ENCODE measurements at regions not wholly inside any gene's neighbourhood (a gene's known extent, or its start where the extent isn't known, plus 50 kb on each side); places are given as distances from the start of the nearest gene placed in this dataset.

DNA sequence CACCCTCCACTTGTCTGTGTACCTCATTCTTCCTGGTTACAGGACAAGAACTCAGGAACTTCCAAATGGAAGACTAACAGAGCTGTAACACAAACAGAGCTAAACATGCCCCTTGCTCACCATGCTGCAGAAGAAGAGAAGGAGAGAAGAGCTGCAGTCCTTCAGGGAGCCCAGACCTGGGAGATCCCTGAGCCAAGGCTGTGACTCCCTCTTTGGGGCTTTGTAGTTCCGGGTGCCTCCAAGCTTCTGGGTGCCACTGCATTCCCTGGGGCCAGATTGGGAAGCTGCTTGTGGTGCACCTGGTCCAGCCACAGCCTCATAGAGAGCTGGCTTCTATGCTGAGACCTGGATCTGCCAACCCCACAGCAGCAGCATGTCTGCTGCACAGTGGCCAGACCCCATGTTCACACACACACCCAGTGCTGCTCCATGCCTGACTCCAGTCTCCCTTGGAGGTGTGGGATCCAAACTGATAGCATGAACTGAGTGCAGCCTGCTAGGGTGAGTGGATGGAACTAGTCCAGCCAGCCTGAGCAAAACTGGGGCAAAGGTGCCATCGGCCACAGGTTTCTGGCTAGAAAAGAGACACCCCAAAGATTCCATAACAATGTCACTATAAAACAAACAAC, 263.0 kb upstream of the NRIP1 start:
- no peak for DNase-seq

DNA sequence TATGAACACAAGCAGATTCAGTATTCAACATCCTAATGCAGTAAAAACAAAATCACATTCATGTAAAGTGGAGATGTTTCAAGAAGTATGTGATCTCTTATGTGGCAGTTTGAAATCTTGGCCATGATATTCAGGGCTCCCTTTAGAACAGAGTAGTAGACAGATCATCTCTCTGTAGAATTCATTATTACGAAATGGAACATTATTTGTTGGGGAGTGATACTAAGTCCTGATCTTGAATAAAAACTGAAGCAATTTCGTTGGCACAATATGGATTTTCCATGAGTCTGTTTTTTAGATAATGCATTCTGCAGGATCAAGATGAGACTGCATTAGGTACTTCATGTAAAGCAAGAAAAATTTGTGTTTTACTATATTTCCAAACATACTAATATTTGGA, 264.4 kb upstream of the NRIP1 start:
- DNase-seq: no peak

DNA sequence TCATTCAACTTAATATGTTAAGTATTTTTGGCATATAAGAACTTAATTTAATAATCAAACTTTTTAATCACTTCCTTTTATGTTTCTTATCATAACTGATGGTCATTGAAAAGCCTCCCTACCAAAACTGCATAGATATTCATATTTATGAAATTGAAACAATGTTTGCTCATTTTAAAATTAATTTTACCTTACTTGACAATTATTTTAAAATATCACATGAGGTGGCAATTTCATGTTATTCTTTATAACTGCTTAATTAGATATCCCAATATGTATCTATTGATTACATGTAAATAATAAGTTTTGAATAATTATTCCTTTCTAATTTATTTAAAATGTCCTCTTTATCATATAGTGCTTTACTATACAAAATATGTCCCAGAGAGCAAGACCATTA, 266.1 kb upstream of the NRIP1 start:
- DNase-seq: no peak

DNA sequence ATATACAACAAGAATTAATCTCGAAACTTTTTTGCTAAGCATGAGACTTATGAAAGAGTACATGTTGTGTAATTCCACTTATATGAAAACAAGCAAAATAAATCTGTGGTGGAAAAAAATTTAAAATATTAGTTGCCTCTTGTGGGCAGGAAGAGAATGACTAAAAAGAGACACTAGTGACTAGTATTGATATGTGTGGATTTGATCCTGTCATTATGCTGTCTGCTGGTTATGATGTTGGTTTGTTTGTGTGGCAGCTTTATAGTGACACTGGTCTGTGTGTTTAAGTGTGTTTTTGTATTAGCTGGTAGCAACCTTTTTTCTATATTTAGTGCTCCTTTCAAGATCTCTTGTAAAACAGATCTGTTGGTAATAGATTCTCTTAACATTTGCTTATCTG, 267.8 kb upstream of the NRIP1 start:
- no peak for DNase-seq

DNA sequence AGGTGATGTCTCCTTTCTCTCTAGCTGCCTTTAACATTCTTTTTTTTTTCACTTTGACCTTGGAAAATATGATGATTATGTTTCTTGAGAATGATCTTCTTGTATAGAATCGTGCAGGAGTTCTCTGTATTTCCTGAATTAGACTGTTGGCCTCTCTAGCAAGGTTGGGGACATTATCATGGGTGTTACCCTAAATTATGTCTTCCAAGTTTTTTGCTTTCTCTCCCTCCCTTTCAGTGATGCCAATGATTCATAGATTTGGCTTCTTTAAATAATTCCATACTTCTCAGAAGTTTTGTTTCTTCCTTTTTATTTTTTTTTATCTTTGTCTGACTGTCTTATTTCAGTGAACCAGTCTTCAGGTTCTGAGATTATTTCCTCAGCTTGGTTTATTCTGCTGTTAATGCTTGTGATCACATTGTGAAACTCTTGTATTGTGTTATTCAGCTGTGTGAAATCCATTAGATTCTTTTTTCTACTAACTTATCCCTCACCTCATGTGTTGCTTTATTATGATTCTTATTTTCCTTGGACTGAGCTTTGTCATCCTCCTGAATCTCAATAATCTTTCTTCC, 268.4 kb upstream of the NRIP1 start:
- no peak for DNase-seq

DNA sequence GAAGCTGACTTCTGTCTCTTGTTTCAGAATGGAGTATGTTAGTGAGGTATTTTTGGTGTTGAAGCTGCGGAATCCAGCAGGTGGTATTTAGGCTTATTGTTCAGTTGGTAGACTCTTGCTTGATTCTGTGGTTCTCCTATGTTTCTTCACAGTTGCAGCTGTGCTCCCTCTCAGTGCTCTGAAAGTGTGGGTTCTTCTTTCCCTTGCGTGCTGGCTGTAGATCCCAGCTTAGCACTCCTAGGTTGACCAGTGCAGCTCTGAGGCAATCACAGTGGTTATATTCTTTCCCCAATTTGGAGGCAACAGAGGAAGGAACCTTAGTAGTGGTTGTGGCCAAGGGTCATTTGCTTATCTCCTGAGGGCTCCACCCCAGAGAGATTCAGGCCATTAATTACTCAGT, 269.2 kb upstream of the NRIP1 start:
- DNase-seq: no peak

DNA sequence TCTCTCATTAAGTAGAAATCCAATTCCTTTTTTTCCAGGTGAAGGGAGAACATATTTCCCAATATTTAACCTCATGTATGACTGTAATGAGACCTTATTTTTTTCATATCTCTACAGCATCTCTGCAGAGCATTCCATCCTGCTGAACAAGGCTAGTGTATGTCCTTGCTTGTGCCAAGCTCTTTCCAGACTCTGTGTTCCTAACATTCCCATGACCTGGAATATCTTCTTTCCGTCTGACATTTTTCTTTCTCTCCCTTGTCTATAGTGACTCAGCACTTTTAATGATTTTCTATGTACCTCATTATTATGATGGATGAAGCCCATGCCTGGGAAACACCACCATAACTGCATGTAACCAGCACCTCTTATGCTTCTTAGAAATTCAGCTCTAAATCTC, 278.3 kb upstream of the NRIP1 start:
- DNase-seq: no peak

DNA sequence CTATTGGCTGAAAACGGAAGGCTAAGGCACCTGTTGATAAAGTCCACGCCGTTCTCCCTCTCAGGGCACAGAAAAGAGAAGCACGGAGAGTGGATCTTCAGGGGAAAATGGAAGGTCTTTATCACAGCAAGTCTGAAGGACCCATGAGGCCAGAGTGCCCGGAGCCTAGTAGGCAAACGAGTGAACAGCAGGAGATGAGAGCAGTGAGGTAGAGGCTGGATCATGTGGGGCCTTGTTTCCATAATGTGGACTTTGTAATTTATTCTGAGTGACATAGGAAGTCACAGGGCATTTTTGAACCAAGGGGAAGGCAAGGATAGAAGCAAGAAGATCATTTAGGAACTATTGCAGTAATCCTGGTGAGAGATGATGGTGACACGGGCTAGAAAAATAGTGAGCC, 287.2 kb upstream of the NRIP1 start:
- DNase-seq: no peak

DNA sequence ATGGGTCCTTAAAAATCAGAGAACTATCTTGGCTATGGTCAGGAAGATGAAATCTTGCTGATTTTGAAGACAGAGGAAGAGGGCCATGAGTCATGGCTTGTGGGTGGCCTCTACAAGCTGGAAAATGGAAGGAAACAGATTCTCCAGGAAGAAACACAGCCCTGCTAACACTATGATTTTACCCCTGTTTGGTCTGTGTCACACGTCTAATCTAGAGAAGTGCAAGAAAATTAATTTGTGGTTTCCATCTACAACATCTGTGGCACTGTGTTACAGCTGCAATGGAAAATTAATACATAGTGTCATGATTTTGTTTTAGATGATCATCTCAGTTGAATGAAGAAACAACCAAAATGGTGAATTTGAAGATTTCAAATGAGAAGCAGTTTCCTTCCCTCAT, 288.7 kb upstream of the NRIP1 start:
- peak; percentile 8 for DNase-seq

DNA sequence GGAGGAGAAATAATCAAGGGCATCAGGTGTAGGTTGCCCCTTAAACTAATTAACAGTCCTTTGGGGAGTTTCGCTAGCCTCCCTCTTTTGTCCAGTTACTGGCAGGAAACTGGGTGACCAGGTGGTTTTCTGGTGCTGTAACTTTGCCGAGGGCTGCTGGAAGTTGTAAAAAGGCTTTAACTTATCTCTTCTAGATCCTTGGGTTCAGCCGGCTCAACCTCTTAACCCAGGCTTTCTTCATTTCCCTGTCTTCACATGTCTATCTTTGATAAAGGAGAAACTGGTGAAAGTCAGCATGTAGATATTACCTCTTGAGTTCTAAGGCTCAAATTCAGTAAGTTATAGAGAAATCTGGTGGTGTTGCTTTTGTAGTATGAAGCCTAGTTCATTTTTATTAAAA, 289.7 kb upstream of the NRIP1 start:
- DNase-seq: no peak

DNA sequence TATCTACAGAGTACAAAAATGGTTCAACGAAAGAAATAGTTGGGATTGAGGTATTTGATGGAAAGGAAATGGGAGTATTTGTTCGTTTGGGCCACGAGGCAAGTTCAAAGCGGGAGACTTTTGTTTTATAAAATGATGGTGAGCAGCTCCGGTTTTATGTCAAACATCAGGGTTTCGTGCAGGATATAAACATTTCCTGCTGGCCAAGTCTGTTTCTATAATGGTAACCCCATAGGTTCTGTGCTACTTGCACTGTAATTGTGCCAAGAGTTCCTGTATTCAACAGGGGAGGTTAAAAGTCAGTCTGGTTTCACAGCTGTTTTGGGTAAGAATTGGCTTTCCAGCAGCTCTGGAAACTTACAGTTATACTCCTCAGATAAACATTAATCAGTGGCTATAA, 290.3 kb upstream of the NRIP1 start:
- DNase-seq: no peak

DNA sequence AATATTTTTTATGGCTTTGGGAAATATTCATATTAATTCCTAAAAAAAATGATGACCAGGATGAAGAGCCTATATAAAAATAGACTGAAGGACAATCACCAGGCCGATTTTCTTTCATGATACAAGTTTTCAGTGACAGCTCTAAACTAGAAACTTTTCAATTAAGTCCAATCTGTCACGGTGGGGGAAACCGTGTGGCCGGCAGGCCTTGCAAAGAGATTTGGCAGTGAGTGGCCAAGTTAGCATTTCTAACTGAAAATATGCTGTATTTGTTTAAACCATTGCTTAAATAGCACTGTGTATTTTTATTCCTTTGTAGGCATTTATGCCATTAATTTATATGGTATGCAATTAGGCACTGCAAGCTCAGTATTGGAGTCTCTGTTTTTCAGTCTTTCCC, 294.5 kb upstream of the NRIP1 start:
- no peak for DNase-seq

DNA sequence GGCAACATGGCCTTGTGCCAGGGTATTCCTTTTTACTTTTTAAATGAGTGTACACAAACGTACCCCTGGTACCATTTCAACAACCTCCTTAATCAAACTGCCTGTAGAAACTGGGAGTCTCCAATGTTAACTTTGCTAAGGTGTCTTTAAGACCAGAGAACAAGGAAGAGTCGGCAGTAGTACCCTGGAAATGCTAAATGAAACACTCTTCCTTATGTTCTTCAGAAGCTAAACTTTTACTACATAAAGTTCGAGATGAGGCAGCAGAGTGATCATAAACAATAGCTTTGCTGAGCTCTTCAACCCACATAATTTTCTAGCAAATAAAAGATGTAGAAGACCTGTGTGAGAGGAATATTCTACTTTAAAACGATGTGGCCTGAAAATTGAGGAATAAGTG, 297.7 kb upstream of the NRIP1 start:
- DNase-seq: no peak

DNA sequence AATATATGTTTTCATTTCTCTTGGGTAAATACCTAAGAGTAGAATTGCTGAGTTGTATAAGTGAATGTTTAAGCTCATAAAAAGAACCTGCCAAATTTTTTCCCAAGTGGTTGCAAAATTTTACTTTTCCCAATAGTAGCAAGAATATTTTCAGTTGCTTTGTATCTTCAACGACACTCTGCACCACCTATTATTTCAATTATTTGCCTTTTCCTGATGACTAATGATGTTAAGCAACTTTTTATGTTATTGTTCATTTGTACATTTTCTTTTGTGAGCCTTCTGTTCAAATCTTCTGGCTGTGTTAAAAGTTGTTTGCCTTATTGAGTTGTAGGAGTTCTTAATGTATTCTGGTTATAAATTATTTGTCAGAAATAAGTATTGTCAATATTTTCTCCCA, 299.1 kb upstream of the NRIP1 start:
- no peak for DNase-seq

DNA sequence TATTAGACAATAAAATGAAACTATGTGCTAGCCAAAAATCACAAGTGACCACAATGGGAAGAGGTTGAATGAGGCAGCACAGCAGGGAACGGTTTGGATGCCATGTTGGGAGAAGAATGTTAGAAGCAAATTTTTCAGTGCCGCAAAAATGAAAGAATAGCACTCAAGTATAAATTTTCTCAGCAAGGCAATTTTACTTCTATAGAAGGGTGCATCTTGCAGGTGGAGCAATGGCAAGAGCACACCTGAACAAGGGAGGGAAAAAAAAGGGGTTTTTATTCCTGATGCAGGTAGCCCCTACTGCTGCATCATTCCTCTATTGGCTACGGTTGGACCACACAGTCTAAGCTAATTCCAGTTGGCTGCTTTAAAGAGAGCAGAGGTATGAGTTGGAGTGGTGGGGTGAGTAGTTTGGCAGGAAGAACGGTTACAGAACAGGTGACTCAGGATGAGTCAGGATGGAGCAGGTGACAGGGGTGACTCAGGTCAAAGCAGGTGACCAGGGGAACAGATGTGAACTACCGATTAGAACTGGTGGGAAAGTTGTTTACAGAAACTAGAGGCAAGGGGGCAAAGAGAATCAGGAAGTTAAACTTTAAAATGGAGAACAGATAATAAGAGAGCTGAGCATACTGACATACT, 301.1 kb upstream of the NRIP1 start:
- DNase-seq: no peak

DNA sequence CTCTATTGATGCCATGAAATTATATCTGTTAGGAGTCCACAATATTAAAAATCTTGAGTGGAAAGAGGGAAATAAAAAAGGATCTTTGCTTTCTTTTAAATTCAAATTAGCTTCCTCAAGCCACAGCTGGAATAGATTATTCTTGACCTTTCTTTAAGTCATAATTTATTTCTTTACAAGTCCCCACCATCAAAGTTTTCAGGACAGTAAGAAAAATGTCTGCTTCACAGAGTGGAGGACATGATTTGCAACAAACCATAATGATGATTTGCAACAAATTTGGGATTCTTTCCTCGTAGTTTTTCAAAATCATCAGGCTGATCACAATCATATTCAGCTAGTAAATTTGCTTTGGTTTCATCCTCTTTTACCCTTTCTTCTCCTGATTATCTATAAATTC, 301.8 kb upstream of the NRIP1 start:
- DNase-seq: no peak

DNA sequence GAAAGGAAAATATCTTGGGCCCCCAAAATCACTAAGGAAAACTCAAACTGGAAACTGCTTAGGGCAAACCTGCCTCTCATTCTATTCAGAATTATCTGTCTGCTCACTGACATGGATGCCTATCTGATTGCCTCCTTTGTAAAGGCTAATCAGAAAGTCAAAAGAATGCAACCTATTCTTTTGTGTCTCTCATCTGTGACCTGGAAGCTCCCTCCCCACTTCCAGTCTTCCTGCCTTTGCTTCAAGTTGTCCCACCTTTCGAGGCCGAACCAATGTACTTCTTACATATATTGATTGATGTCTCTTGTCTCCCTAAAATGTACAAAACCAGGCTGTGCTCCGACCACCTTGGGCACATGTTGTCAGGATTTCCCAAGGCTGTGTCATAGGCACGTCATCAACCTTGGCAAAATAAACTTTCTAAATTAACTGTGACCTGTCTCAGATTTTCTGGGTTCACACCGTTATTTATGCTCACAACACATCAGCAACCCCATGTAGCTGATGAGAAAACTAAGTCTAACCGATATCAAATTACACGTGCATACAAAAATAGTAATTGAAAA, 302.3 kb upstream of the NRIP1 start:
- no peak for DNase-seq

DNA sequence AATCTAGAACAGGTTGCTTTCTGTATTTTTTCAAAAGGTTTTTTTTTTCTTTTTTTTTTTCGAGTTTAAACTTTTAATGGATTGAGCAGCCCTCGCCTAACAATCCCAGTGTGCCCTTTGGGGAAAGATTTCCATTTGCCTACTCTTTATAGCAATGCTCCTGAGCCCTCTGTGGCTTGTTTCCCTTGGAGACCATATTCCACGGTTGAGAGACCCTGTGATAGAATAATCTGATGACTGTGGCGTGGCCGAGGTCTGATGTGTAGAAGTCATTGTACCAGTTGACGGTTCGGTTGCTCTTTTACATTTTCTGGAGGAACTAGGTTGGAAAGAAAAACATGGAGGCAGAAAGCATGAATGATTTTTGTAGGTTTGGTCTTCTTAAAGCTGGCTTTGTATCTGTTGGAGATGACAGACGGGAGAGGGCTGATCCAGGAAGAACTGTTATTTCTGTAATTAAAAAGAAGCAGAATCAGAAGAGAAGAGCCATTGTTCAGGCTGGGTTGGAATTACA, 305.7 kb upstream of the NRIP1 start:
- DNase-seq: no peak

DNA sequence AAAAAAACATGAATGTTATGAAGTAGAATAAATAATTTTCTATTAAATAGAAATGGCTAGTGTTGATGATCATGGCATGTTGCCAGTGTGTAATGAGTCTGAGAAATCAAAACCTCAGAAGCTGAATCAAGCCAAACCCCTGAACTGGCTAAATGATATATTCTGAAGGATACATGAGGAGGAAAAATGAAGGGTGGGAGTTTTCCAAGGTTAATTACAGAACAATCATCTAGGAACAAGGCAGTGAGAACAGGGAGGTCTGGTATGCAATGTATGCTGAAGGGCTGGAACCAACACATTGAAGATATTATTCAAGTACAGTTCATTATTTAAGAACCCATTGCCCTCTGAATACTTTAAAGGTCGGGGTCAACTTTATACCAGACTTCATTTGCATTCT, 309.1 kb upstream of the NRIP1 start:
- DNase-seq: no peak

DNA sequence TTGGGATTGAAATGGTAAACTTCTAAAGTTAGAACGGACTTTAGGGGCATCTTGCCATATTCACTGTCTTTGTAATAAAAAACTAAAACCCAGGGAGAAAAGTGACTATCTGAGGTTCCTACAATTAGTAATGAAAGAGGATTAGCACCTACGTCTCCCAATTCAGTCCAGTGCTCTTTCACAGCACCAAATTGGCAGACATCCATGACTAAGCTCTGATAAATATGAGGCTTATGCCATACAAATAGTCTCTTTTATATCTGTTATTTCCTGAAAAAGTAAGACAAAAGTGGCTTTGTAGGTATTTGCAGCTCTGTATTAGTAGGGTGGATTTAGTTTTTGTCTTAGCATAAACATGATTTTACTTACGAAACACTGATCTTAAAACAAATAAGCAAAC, 315.0 kb upstream of the NRIP1 start:
- DNase-seq: no peak

DNA sequence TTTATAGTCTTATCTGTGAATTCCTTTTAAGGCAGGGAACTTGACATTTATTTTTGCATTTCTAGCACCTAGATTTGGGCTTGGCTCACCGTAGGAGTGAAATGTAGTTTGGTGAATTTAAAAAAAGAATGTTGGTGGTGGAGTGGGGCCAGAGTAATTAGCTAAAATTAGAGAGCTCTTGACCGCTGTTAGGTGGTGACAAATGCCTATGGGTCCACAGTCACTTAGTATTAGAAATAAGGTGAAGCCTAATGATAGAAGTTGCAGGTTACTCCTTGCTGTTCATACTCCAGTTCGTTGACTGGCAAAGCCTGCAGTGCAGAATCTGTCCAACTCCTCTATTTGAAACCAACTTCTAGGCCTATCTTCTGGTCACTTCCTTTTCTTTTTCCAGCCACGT, 318.8 kb upstream of the NRIP1 start:
- DNase-seq: no peak

DNA sequence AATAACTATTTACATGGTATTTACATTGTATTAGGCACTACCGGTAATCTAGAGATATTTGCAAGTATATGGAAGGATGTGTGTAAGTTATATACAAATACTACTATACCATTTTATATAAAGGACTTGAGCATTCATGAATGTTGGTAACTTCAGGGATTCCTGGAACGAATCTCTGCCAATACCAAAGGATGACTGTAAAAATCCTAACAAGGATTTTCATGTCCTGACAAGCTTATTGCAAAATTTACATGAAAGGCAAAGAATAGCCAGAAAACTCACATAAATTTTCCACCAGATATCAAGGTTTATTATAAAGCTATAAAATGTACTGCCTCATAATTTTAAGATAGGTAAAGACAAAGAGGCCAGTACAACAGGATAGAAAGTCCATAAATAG, 325.2 kb upstream of the NRIP1 start:
- DNase-seq: no peak

DNA sequence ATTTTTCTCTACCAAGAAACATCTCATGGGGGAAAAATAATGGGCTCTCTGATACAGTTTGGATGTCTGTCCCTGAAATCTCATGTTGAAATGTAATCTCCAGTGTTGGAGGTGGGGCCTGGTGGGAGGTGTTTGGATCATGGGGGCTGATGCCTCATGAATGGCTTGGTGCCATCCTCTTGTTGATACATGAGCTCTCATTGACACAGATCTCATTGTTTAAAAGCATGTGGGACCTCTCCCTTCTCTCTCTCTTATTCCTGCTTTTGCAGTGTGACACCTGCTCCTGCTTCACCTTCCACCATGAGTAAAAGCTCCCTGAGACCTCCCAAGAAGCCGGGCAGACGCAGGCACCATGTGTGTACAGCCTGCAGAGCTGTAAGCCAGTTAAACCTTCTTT, 332.5 kb upstream of the NRIP1 start:
- DNase-seq: no peak

DNA sequence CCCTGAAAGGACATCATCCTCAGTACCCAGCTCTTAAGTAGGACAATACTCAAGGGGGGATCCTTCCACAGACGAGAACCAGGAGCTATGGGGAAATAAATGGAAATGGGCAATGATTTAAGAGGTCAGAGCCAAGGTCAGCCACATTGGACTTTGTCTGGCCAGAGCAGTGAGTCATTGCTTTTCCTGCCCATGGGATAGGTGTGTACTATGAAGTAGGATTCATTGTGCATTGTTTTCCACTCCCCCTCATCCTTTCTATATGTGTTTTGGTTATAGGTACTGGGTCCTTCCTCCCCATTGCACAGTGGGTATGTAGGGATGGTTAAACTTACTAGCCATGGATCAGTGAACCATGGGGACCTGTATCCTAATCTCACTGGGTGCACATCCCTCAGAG, 328.9 kb upstream of the USP25 start:
- DNase-seq: no peak

DNA sequence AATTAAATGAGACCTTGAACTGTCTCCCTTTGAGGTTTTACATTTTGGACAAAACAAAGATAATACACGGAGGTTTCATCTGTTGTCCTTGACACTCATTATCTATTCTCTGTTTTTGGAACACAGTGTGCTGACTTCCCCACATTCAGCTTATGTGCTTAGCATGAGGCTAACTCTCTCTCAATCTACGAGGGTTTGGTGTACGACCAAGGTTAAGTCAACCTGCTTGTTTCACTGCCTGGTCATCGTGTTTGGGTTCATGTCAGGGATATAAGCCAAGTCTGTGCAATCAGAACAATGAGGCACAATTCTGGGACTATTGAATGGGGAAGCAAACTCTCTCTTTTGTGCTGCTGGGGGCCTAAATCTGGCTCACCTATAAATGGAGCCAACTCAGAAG, 328.5 kb upstream of the USP25 start:
- no peak for DNase-seq

Data from suppressor macrophage treated with lipopolysaccharide for 4 hours (primary cell).